GM12878 (cell line): ENCODE measurements at regions not wholly inside any gene's neighbourhood (a gene's known extent, or its start where the extent isn't known, plus 50 kb on each side); places are given as distances from the start of the nearest gene placed in this dataset.

Experiments
- ATAC-seq: fragments of 200-7000 bp; cut with Tn5 transposase; 3 replicates; pipeline ENCODE4 v1.9.1; 2020; ENCODE audit warnings: mild to moderate bottlenecking, moderate library complexity
- BruUV-seq: library from RNA; stranded (reverse); fragments of 400-500 nt; replicated peaks from 2 replicates; lab custom pipeline; 2021; lab: Mats Ljungman, UMichigan
- CTCF ChIA-PET: fragments of 300-600 bp; sonication (Branson Sonifier 250); formaldehyde crosslinking; extraction: SDS; loops from one replicate; lab custom pipeline; 2021; ENCODE audit warnings: inconsistent platforms; lab: Yijun Ruan, JAX
- POLR2A ChIA-PET: fragments of 350-600 bp; formaldehyde crosslinking; extraction: SDS; loops from one replicate; lab custom pipeline; 2021; ENCODE audit warnings: inconsistent platforms; lab: Charles Lee
- RAD21 ChIA-PET: fragments of 300-600 bp; sonication (Branson Sonifier 250); formaldehyde crosslinking; loops from one replicate; lab custom pipeline; 2023; ENCODE audit warnings: antibody characterized with exemption; ENCODE audit not compliant: unreplicated experiment; lab: Charles Lee
- SMC1A ChIA-PET: fragments of 300-600 bp; sonication (Branson Sonifier 250); formaldehyde crosslinking; loops from one replicate; lab custom pipeline; 2023; ENCODE audit not compliant: unreplicated experiment, uncharacterized antibody; lab: Charles Lee
- DNase-seq: peaks from one replicate; pipeline ENCODE4 v3.0.0-alpha.2; 2011; ENCODE audit warnings: low read depth, low spot score
- FAIRE-seq: peaks from 3 replicates; lab custom pipeline; 2011; peaks lifted over from hg19 to GRCh38; lab: Jason Lieb, UNC
- H2AFZ ChIP-seq: 2 replicates; pipeline ENCODE4 v1.6.0; 2011; ENCODE audit warnings: low read depth, low read length, control low read depth; ENCODE audit not compliant: control insufficient read depth
- H3K27ac ChIP-seq: 2 replicates; pipeline ENCODE4 v1.5.1; 2011; ENCODE audit warnings: control low read depth; ENCODE audit not compliant: control insufficient read depth, insufficient read depth
- H3K27me3 ChIP-seq, 2 experiments: replicated peaks in 1 of 2; 2 replicates each; pipeline versions ENCODE4 v1.6.0 to v1.6.1; 2011; ENCODE audit warnings: low read length in 1 of 2; ENCODE audit not compliant: control insufficient read depth in 2 of 2, insufficient read depth in 2 of 2
- H3K36me3 ChIP-seq, 2 experiments: 2 replicates each; pipeline ENCODE4 v1.5.1; 2011; ENCODE audit warnings: low read length in 1 of 2; ENCODE audit not compliant: control insufficient read depth in 2 of 2, insufficient read depth in 2 of 2
- H3K4me1 ChIP-seq: 2 replicates; pipeline ENCODE4 v1.6.1; 2011; ENCODE audit warnings: mild to moderate bottlenecking, low read length, moderate library complexity, mixed read lengths; ENCODE audit not compliant: control insufficient read depth, insufficient read depth
- H3K4me2 ChIP-seq: 2 replicates; pipeline ENCODE4 v1.6.0; 2011; ENCODE audit warnings: control low read depth; ENCODE audit not compliant: control insufficient read depth, insufficient read depth
- H3K4me3 ChIP-seq: fragments of 200-600 bp; sonication (generic); 2 replicates; pipeline ENCODE4 v1.5.1; 2016
- H3K79me2 ChIP-seq: 2 replicates; pipeline ENCODE4 v1.6.0; 2011; ENCODE audit warnings: low read length; ENCODE audit not compliant: control insufficient read depth, insufficient read depth
- H3K9ac ChIP-seq: 2 replicates; pipeline ENCODE4 v1.8.0; 2011; ENCODE audit warnings: low read length, control low read depth, mixed read lengths; ENCODE audit not compliant: control insufficient read depth, insufficient read depth
- H3K9me3 ChIP-seq: replicated peaks from 3 replicates; pipeline ENCODE4 v1.5.1; 2011; ENCODE audit warnings: mild to moderate bottlenecking, low read length; ENCODE audit not compliant: control insufficient read depth, insufficient read depth
- H4K20me1 ChIP-seq: 2 replicates; pipeline ENCODE4 v1.6.0; 2011; ENCODE audit not compliant: control insufficient read depth, insufficient read depth
- CTCF ChIP-seq, 3 experiments: IDR thresholded peaks in 2 of 3; conservative IDR thresholded peaks in 1 of 3; 2 replicates each; pipeline ENCODE4 v1.5.1; 2011; ENCODE audit warnings: low read depth in 3 of 3, low read length in 3 of 3, mild to moderate bottlenecking in 3 of 3, control low read depth in 2 of 3, moderate library complexity in 2 of 3, inconsistent platforms in 1 of 3, mixed read lengths in 1 of 3; ENCODE audit not compliant: control insufficient read depth in 2 of 3, insufficient read depth in 1 of 3; ENCODE audit errors: extremely low read depth in 1 of 3
- ETV6 ChIP-seq, 2 experiments: fragments of 450-650 bp in 1 of 2; IDR thresholded peaks in 1 of 2; conservative IDR thresholded peaks in 1 of 2; 2 replicates each; pipeline ENCODE4 v1.6.1; 2014; ENCODE audit warnings: antibody characterized with exemption in 1 of 2, borderline replicate concordance in 1 of 2, low read depth in 1 of 2, mild to moderate bottlenecking in 1 of 2, moderate library complexity in 1 of 2
- MTA3 ChIP-seq: IDR thresholded peaks from 2 replicates; pipeline ENCODE4 v1.6.1; 2012; ENCODE audit warnings: low read length, inconsistent platforms, borderline replicate concordance
- MYB ChIP-seq: fragments of 150-350 bp; IDR thresholded peaks from 2 replicates; pipeline ENCODE4 v1.6.1; 2014; ENCODE audit warnings: mild to moderate bottlenecking, low read depth, low read length, borderline replicate concordance
- PAX5 ChIP-seq: IDR thresholded peaks from 2 replicates; pipeline ENCODE4 v1.6.1; 2011; ENCODE audit warnings: low read depth, low read length, borderline replicate concordance
- RBBP5 ChIP-seq: fragments of 200-600 bp; sonication (generic); conservative IDR thresholded peaks from 2 replicates; pipeline ENCODE4 v1.6.1; 2016
- SREBF2 ChIP-seq: IDR thresholded peaks from 2 replicates; pipeline ENCODE4 v1.6.1; 2012; ENCODE audit warnings: mild to moderate bottlenecking, low read length
- STAT1 ChIP-seq: fragments of 450-650 bp; conservative IDR thresholded peaks from 2 replicates; pipeline ENCODE4 v1.6.1; 2014; ENCODE audit warnings: antibody characterized with exemption, mild to moderate bottlenecking
- SUPT20H ChIP-seq: IDR thresholded peaks from 2 replicates; pipeline ENCODE4 v1.6.1; 2011; ENCODE audit warnings: low read depth, mild to moderate bottlenecking, low read length, moderate library complexity, borderline replicate concordance; ENCODE audit not compliant: control insufficient read depth
- SUZ12 ChIP-seq: fragments of 200-600 bp; sonication (generic); IDR thresholded peaks from one replicate; pipeline ENCODE4 v1.6.1; 2018; ENCODE audit warnings: antibody characterized with exemption, mild to moderate bottlenecking; ENCODE audit not compliant: unreplicated experiment
- ZNF207 ChIP-seq: fragments of 450-650 bp; IDR thresholded peaks from 2 replicates; pipeline ENCODE4 v1.6.1; 2014; ENCODE audit warnings: antibody characterized with exemption, mild to moderate bottlenecking, borderline replicate concordance
- ZNF384 ChIP-seq: IDR thresholded peaks from 2 replicates; pipeline ENCODE4 v1.6.1; 2012; ENCODE audit warnings: low read depth, mild to moderate bottlenecking, low read length, improper control_type of control experiment, borderline replicate concordance
- WGBS: methylation state at CpG from one replicate; pipeline ENCODE4 v1.1.6; 2016; ENCODE audit warnings: low lambda C conversion rate; ENCODE audit not compliant: insufficient replicate concordance, insufficient coverage; ENCODE audit errors: missing lambda C conversion rate; 5-methylcytosine and 5-hydroxymethylcytosine counted together
- in situ Hi-C: fragments of 300-500 bp; cut with MboI; formaldehyde crosslinking; loops from 9 replicates; pipeline ENCODE4 v1.14.3; 2018; ENCODE audit warnings: mixed read lengths
- intact Hi-C: fragments of 100-400 bp; cut with micrococcal nuclease; formaldehyde crosslinking; loops from one replicate; pipeline ENCODE4 v1.14.2; 2022; ENCODE audit not compliant: unreplicated experiment

GRCh38 chr2:103462101-103462500 is 700.3 kb downstream of the TMEM182 start (continued):
- TF ChIP-seq ETV6 (conservative IDR thresholded peaks at IDR 0.05 in 1 of 2, IDR thresholded peaks at IDR 0.05 in 1 of 2; ENCODE audit: borderline replicate concordance in 1 of 2, low read depth in 1 of 2) = no peak

GRCh38 chr2:103462712-103463111 is 700.9 kb downstream of the TMEM182 start:
- Histone ChIP-seq H3K4me1 (no peaks in the 10 kb centered on the region), H3K9me3 (no peaks in the 10 kb centered on the region), H2AFZ (no peak overlapping the region), H3K79me2 (no peaks in the 10 kb centered on the region), H3K4me2 (no peak overlapping the region), H3K9ac (no peak overlapping the region), H4K20me1 (no peaks in the 10 kb centered on the region), H3K27ac (no peak overlapping the region), H3K27me3 (no peaks in the 10 kb centered on the region), H3K36me3 (no peaks in the 10 kb centered on the region), H3K4me3 (no peak overlapping the region)
- WGBS = 7% methylated on average over 2 of the region's 2 CpGs
- intact Hi-C loops (no loop called here), in situ Hi-C loops (no loop called here)
- BruUV-seq = no TSS peak
- ChIA-PET RAD21 (no interaction called here), POLR2A (no interaction called here), SMC1A (no interaction called here), CTCF (no interaction called here)
- TF ChIP-seq SUZ12 (no peak), SUPT20H (no peak), RBBP5 (no peak), SREBF2 (no peak), MTA3 (no peak), ZNF207 (no peak), ZNF384 (no peak), STAT1 (no peak), MYB (no peak), CTCF (IDR thresholded peaks at IDR 0.05 in 2 of 3, conservative IDR thresholded peaks at IDR 0.05 in 1 of 3; ENCODE audit: control insufficient read depth in 2 of 3, extremely low read depth in 1 of 3, insufficient read depth in 1 of 3, low read depth in 3 of 3, low read length in 3 of 3) (no peak), PAX5 (no peak)
- FAIRE-seq (no peak), ATAC-seq (no peak), DNase-seq (no peak)
